ENCODE measurements at regions not wholly inside any gene's neighbourhood (a gene's known extent, or its start where the extent isn't known, plus 50 kb on each side); places are given as distances from the start of the nearest gene placed in this dataset.

- Histone ChIP-seq H3K4me3 (no peak overlapping the region), H3K27me3 (no peaks in the 10 kb centered on the region), H3K4me1 (no peaks in the 10 kb centered on the region), H3K27ac (no peak overlapping the region), H3K9me3 (no peaks in the 10 kb centered on the region), H3K36me3 (no peaks in the 10 kb centered on the region)
- 64 to 71% methylated on average over 4 of the region's 4 CpGs for WGBS, 2 donors (ENCODE audit: low coverage in 1 of 2)
- in situ Hi-C loops (cut with MboI; ENCODE audit: low pct_ligation_motif_present in 1 of 4, low pct_unique_long_range_greater_than_20kb in 1 of 4, low sequenced_read_pairs in 3 of 4) (no loop called here), intact Hi-C loops (cut with DNase I; ENCODE audit: low total_unique reads) (no loop called here)
- TF ChIP-seq CTCF (IDR thresholded peaks at IDR 0.05) (no peak), POLR2A (IDR thresholded peaks at IDR 0.05) (no peak), POLR2AphosphoS5 (IDR thresholded peaks at IDR 0.05) (no peak), EP300 (IDR thresholded peaks at IDR 0.05; ENCODE audit: low read depth) (no peak)
- no peak for DNase-seq
Measured at GRCh38 chr18:73365018-73365417, 497.2 kb upstream of the NETO1 start.

- in situ Hi-C loops (cut with MboI; ENCODE audit: low pct_ligation_motif_present in 1 of 4, low pct_unique_long_range_greater_than_20kb in 1 of 4, low sequenced_read_pairs in 3 of 4) (no loop called here), intact Hi-C loops (cut with DNase I; ENCODE audit: low total_unique reads) (no loop called here)
- 25 to 44% methylated on average over 1 of the region's 1 CpG for WGBS, 2 donors (ENCODE audit: low coverage in 1 of 2)
- DNase-seq = no peak
- no peaks in the 10 kb centered on the region for H3K4me1 ChIP-seq
- no peak overlapping the region for H3K4me3 ChIP-seq
- no peaks in the 10 kb centered on the region for H3K36me3 ChIP-seq
- H3K27me3 ChIP-seq = no peaks in the 10 kb centered on the region
- no peak for TF ChIP-seq EP300 (IDR thresholded peaks at IDR 0.05; ENCODE audit: low read depth)
- TF ChIP-seq CTCF (IDR thresholded peaks at IDR 0.05) = no peak
- no peak for TF ChIP-seq POLR2AphosphoS5 (IDR thresholded peaks at IDR 0.05)
- TF ChIP-seq POLR2A (IDR thresholded peaks at IDR 0.05) = no peak
- H3K9me3 ChIP-seq = no peaks in the 10 kb centered on the region
- H3K27ac ChIP-seq = no peak overlapping the region
Measured at GRCh38 chr18:73355121-73355520, 487.3 kb upstream of the NETO1 start.

GRCh38 chr18:73352546-73352945 is 484.8 kb upstream of the NETO1 start:
- 0% methylated on average over 1 of the region's 1 CpG; no CpG with 5 or more reads in 1 of the 2 donors for WGBS, 2 donors (ENCODE audit: low coverage in 1 of 2)
- Histone ChIP-seq H3K4me1 (no peaks in the 10 kb centered on the region), H3K27ac (no peak overlapping the region), H3K36me3 (no peaks in the 10 kb centered on the region), H3K9me3 (no peaks in the 10 kb centered on the region), H3K4me3 (no peak overlapping the region), H3K27me3 (no peaks in the 10 kb centered on the region)
- intact Hi-C loops (cut with DNase I; ENCODE audit: low total_unique reads) (no loop called here), in situ Hi-C loops (cut with MboI; ENCODE audit: low pct_ligation_motif_present in 1 of 4, low pct_unique_long_range_greater_than_20kb in 1 of 4, low sequenced_read_pairs in 3 of 4) (no loop called here)
- TF ChIP-seq EP300 (IDR thresholded peaks at IDR 0.05; ENCODE audit: low read depth) (no peak), POLR2A (IDR thresholded peaks at IDR 0.05) (no peak), POLR2AphosphoS5 (IDR thresholded peaks at IDR 0.05) (no peak), CTCF (IDR thresholded peaks at IDR 0.05) (no peak)
- no peak for DNase-seq

GRCh38 chr18:73340135-73340977 is 472.6 kb upstream of the NETO1 start:
- no peak for DNase-seq
- no peaks in the 10 kb centered on the region for H3K9me3 ChIP-seq
- TF ChIP-seq POLR2A (IDR thresholded peaks at IDR 0.05) (no peak), POLR2AphosphoS5 (IDR thresholded peaks at IDR 0.05) (no peak), EP300 (IDR thresholded peaks at IDR 0.05; ENCODE audit: low read depth) (no peak)
- in situ Hi-C loops (cut with MboI; ENCODE audit: low pct_ligation_motif_present in 1 of 4, low pct_unique_long_range_greater_than_20kb in 1 of 4, low sequenced_read_pairs in 3 of 4) (no loop called here), intact Hi-C loops (cut with DNase I; ENCODE audit: low total_unique reads) (no loop called here)
- no peak overlapping the region for H3K4me3 ChIP-seq
- whole genome bisulfite sequencing, 2 donors (ENCODE audit: low coverage in 1 of 2) = 47 to 51% methylated on average over 5 to 8 of the region's 8 CpGs
- no peaks in the 10 kb centered on the region for H3K4me1 ChIP-seq
- no peaks in the 10 kb centered on the region for H3K36me3 ChIP-seq
- H3K27ac ChIP-seq = no peak overlapping the region
- no peaks in the 10 kb centered on the region for H3K27me3 ChIP-seq

All from transverse colon (tissue), 4 donors.